ENCODE measurements at regions not wholly inside any gene's neighbourhood (a gene's known extent, or its start where the extent isn't known, plus 50 kb on each side); places are given as distances from the start of the nearest gene placed in this dataset.

GRCh38 chr11:106202935-106203620 lies 125.6 kb downstream of the AASDHPPT start:
- intact Hi-C loops (cut with micrococcal nuclease): no loop called here
- ATAC-seq (no peak), DNase-seq (ENCODE audit: low read depth, low spot score) (no peak)
- Histone ChIP-seq H3K36me3 (ENCODE audit: control insufficient read depth in 1 of 2, insufficient read depth in 2 of 2, low read length in 2 of 2) (no peaks in the 10 kb centered on the region), H3K4me2 (ENCODE audit: low read length) (no peak overlapping the region), H3K9me2 (ENCODE audit: insufficient read depth) (no peaks in the 10 kb centered on the region), H4K20me1 (ENCODE audit: insufficient read depth) (no peaks in the 10 kb centered on the region), H3K27ac (ENCODE audit: low read depth, low read length) (no peak overlapping the region), H3K79me2 (ENCODE audit: insufficient read depth, low read length) (no peaks in the 10 kb centered on the region), H2AFZ (ENCODE audit: low read depth, low read length, poor library complexity, severe bottlenecking) (no peak overlapping the region), H3K4me3 (replicated peaks in 1 of 2; ENCODE audit: low read depth in 1 of 2, low read length in 2 of 2) (no peak overlapping the region), H3K4me1 (ENCODE audit: control insufficient read depth in 1 of 2, insufficient read depth in 2 of 2, low read length in 2 of 2) (no peaks in the 10 kb centered on the region), H3K9me3 (ENCODE audit: control insufficient read depth in 1 of 2, insufficient read depth in 1 of 2, low read depth in 1 of 2, low read length in 2 of 2) (no peaks in the 10 kb centered on the region), H3K27me3 (ENCODE audit: insufficient read depth, low read length) (no peaks in the 10 kb centered on the region), H3K9ac (ENCODE audit: low read length) (no peak overlapping the region)
- CTCF ChIA-PET: no interaction called here
- no TSS peak for BruUV-seq (replicated peaks)
- POLR2A ChIA-PET: no interaction called here
- TF ChIP-seq CEBPB (IDR thresholded peaks at IDR 0.05; ENCODE audit: low read depth) (no peak), EZH2phosphoT487 (IDR thresholded peaks at IDR 0.05; ENCODE audit: borderline replicate concordance) (no peak), CBX3 (IDR thresholded peaks at IDR 0.05; ENCODE audit: low read depth) (no peak), POLR2A (IDR thresholded peaks at IDR 0.05; ENCODE audit: borderline replicate concordance, extremely low read depth, insufficient read depth, insufficient read length) (no peak), TCF7L2 (IDR thresholded peaks at IDR 0.05; ENCODE audit: borderline replicate concordance, extremely low read depth, insufficient read depth, insufficient read length) (no peak), YY1 (IDR thresholded peaks at IDR 0.05; ENCODE audit: extremely low read depth, insufficient replicate concordance, low read depth, low read length) (no peak), ATF3 (IDR thresholded peaks at IDR 0.05) (no peak), EZH2 (IDR thresholded peaks at IDR 0.05) (no peak), REST (IDR thresholded peaks at IDR 0.05; ENCODE audit: low read depth) (no peak)
- TF ChIP-seq, protein P1, sequence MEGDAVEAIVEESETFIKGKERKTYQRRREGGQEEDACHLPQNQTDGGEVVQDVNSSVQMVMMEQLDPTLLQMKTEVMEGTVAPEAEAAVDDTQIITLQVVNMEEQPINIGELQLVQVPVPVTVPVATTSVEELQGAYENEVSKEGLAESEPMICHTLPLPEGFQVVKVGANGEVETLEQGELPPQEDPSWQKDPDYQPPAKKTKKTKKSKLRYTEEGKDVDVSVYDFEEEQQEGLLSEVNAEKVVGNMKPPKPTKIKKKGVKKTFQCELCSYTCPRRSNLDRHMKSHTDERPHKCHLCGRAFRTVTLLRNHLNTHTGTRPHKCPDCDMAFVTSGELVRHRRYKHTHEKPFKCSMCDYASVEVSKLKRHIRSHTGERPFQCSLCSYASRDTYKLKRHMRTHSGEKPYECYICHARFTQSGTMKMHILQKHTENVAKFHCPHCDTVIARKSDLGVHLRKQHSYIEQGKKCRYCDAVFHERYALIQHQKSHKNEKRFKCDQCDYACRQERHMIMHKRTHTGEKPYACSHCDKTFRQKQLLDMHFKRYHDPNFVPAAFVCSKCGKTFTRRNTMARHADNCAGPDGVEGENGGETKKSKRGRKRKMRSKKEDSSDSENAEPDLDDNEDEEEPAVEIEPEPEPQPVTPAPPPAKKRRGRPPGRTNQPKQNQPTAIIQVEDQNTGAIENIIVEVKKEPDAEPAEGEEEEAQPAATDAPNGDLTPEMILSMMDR (IDR thresholded peaks at IDR 0.05 in 2 of 3, conservative IDR thresholded peaks at IDR 0.05 in 1 of 3; ENCODE audit: borderline replicate concordance in 1 of 3, insufficient read depth in 1 of 3, low read depth in 2 of 3, low read length in 2 of 3): no peak
- TF ChIP-seq, protein P2, sequence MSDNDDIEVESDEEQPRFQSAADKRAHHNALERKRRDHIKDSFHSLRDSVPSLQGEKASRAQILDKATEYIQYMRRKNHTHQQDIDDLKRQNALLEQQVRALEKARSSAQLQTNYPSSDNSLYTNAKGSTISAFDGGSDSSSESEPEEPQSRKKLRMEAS (IDR thresholded peaks at IDR 0.05): no peak
- RAD21 ChIA-PET (ENCODE audit: low non-redundant PET in 1 of 2, low total read pairs in 2 of 2, uncharacterized antibody in 2 of 2, unreplicated experiment in 2 of 2): no interaction called here
